B cell (primary cell): ENCODE measurements at regions not wholly inside any gene's neighbourhood (a gene's known extent, or its start where the extent isn't known, plus 50 kb on each side); places are given as distances from the start of the nearest gene placed in this dataset.

Source experiments
- ATAC-seq: fragments of 200-7000 bp; cut with Tn5 transposase; one replicate; pipeline ENCODE4 v1.10.0; 2021; ENCODE audit warnings: low read depth, mild to moderate bottlenecking, moderate number of reproducible peaks, moderate library complexity
- CTCF ChIA-PET: fragments of 350-600 bp; sonication (Branson Sonifier 250); formaldehyde crosslinking; loops from one replicate; lab custom pipeline; 2021; ENCODE audit warnings: antibody characterized with exemption, inconsistent platforms; lab: Charles Lee
- POLR2A ChIA-PET: fragments of 350-600 bp; sonication (Branson Sonifier 250); formaldehyde crosslinking; loops from one replicate; lab custom pipeline; 2021; ENCODE audit warnings: antibody characterized with exemption; lab: Charles Lee
- DNase-seq: peaks from one replicate; pipeline ENCODE4 v3.0.0; 2013
- H2AFZ ChIP-seq: 2 replicates; pipeline ENCODE4 v1.6.1; 2012; ENCODE audit warnings: mild to moderate bottlenecking, low read depth, low read length; ENCODE audit not compliant: insufficient read depth, poor library complexity, severe bottlenecking
- H3K27ac ChIP-seq, 2 donors: 1 replicate in 1 of 2; 2 replicates in 1 of 2; pipeline ENCODE4 v1.5.1; 2012 to 2013; ENCODE audit warnings: low read length in 2 of 2, mild to moderate bottlenecking in 2 of 2, moderate library complexity in 1 of 2
- H3K27me3 ChIP-seq, 4 experiments: fragments of 200-600 bp in 1 of 4; sonication (generic) in 1 of 4; replicated peaks in 1 of 4; 1 replicate in 2 of 4; 2 replicates in 2 of 4; pipeline versions ENCODE4 v1.6.1 to v1.7.0; 2013 to 2016; ENCODE audit warnings: low read length in 3 of 4, mild to moderate bottlenecking in 2 of 4, mixed read lengths in 1 of 4, moderate library complexity in 1 of 4; ENCODE audit not compliant: insufficient read depth in 4 of 4, control insufficient read depth in 3 of 4; ENCODE audit errors: control extremely low read depth in 1 of 4
- H3K36me3 ChIP-seq, 2 experiments: replicated peaks in 1 of 2; 1 replicate in 1 of 2; 2 replicates in 1 of 2; pipeline versions ENCODE4 v1.6.1 to v1.7.1; 2013; ENCODE audit warnings: low read length in 1 of 2; ENCODE audit not compliant: insufficient read depth in 2 of 2, control insufficient read depth in 1 of 2; ENCODE audit errors: control extremely low read depth in 1 of 2, extremely low read depth in 1 of 2
- H3K4me1 ChIP-seq, 2 donors: fragments of 200-600 bp in 1 of 2; sonication (generic) in 1 of 2; 1 replicate in 1 of 2; 2 replicates in 1 of 2; pipeline versions ENCODE4 v1.5.1 to v1.6.1; 2013 to 2017; ENCODE audit warnings: low read length in 2 of 2; ENCODE audit not compliant: control insufficient read depth in 2 of 2, insufficient read depth in 2 of 2
- H3K4me2 ChIP-seq: replicated peaks from 2 replicates; pipeline ENCODE3; 2012; ENCODE audit warnings: mild to moderate bottlenecking, low read depth, low read length; ENCODE audit not compliant: poor library complexity, severe bottlenecking
- H3K4me3 ChIP-seq, 5 experiments: fragments of 200-600 bp in 1 of 5; sonication (generic) in 1 of 5; 1 replicate in 3 of 5; 2 replicates in 2 of 5; pipeline versions ENCODE4 v1.5.1 to v1.7.0; 2011 to 2016; ENCODE audit warnings: low read length in 4 of 5, mild to moderate bottlenecking in 4 of 5, low read depth in 2 of 5, control low read depth in 1 of 5, moderate library complexity in 1 of 5; ENCODE audit not compliant: insufficient read depth in 1 of 5; ENCODE audit errors: control extremely low read depth in 1 of 5, extremely low read depth in 1 of 5
- H3K79me2 ChIP-seq: fragments of 200-600 bp; sonication (generic); one replicate; pipeline ENCODE4 v1.6.0; 2016; ENCODE audit warnings: low read length; ENCODE audit not compliant: control insufficient read depth, insufficient read depth
- H3K9ac ChIP-seq: fragments of 200-600 bp; sonication (generic); 2 replicates; pipeline ENCODE4 v1.6.1; 2017; ENCODE audit warnings: mild to moderate bottlenecking, low read length, moderate library complexity
- H3K9me3 ChIP-seq, 3 donors: one replicate each; pipeline versions ENCODE4 v1.6.1 to v1.7.1; 2013; ENCODE audit warnings: low read length in 2 of 3; ENCODE audit not compliant: control insufficient read depth in 2 of 3, insufficient read depth in 1 of 3; ENCODE audit errors: control extremely low read depth in 1 of 3
- H4K20me1 ChIP-seq: 2 replicates; pipeline ENCODE4 v1.6.0; 2012; ENCODE audit warnings: mild to moderate bottlenecking, low read length; ENCODE audit not compliant: insufficient read depth, control insufficient read depth, poor library complexity, severe bottlenecking
- H3K27ac Mint-ChIP-seq: one replicate; pipeline ENCODE4 v1.8.0; 2021; ENCODE audit warnings: mixed read lengths
- H3K27me3 Mint-ChIP-seq: one replicate; pipeline ENCODE4 v1.8.0; 2021; ENCODE audit warnings: mixed read lengths
- H3K4me1 Mint-ChIP-seq: one replicate; pipeline ENCODE4 v1.8.0; 2021; ENCODE audit warnings: mixed read lengths
- H3K4me3 Mint-ChIP-seq: one replicate; pipeline ENCODE4 v1.8.0; 2021; ENCODE audit warnings: mixed read lengths
- H3K9me3 Mint-ChIP-seq: one replicate; pipeline ENCODE4 v1.8.0; 2022; ENCODE audit warnings: mixed read lengths; ENCODE audit not compliant: insufficient read depth
- EZH2 ChIP-seq: IDR thresholded peaks from 2 replicates; pipeline ENCODE4 v1.6.1; 2012; ENCODE audit warnings: borderline replicate concordance, low read depth, mild to moderate bottlenecking, moderate library complexity, low read length; ENCODE audit not compliant: insufficient read depth, poor library complexity, severe bottlenecking
- WGBS: methylation state at CpG from one replicate; pipeline ENCODE4 v1.1.5; 2013; ENCODE audit warnings: missing lambda C conversion rate; ENCODE audit not compliant: insufficient coverage; 5-methylcytosine and 5-hydroxymethylcytosine counted together
- intact Hi-C: fragments of 100-400 bp; cut with micrococcal nuclease; formaldehyde crosslinking; loops from one replicate; pipeline ENCODE4 v1.10.0; 2022
- TF ChIP-seq, protein P1 (sequence below): fragments of 200-600 bp; IDR thresholded peaks from one replicate; pipeline ENCODE4 v1.8.0; 2022; ENCODE audit warnings: antibody characterized with exemption, mild to moderate bottlenecking

DNA sequence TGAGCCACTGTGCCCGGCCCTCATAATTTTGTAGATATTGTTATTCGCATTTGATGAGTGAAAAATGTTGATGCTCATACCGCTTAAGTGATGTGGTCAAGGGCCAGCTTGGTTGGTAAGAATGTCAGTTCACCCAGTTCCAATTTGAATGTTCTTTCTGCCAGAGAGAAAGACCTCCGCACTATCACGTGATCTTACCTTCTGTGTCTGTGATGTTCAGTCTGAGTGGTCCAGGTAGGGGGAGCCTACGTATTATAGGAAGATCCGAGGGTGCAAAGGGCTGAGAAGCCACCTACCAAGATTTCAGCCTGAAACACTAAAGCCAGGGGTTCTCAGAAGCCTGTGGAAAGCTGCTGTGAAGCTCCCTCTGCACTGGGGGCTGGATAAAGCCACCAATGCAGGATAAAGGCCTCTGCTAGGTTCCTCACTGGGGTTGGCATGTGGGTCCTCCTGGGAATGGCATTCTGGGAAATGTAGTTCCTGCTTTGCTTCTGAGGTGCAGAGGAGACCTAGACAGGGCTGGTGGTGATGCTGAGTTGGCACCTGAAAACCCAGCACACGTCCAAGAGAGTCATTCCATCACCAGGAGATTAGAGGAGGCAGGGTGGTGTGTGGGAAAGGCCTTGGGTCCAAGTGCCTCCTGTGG is 64.7 kb upstream of the AOAH start:
- CTCF ChIA-PET: no interaction called here

DNA sequence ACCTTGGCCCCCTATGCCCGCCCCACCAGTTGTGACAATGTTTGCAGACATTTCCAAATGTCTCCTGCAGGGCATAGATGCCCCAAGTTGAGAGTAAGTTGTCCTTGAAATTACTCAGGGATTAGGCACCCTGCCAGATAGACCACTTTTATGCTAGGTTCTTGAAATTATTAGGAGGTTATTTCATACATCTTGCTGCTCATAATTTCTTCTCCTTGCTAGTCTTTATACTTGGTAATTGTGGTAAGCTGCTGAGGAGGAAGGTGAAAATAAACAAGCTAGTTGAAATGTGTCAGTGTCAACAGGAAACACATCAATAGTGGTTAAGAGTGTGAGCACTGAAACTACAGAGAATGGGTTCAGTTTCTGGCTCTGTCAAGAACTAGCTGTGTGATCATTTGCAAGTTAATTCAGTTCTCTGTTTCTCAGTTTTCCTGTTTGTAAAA is 63.7 kb upstream of the AOAH start:
- Histone ChIP-seq H3K4me1 (peaks cover 10 to 13% of the 10 kb centered on the region in 2 donors), H3K9me3 (no peaks in the 10 kb centered on the region), H3K27me3 (no peaks in the 10 kb centered on the region), H2AFZ (no peak overlapping the region), H3K9ac (no peak overlapping the region), H4K20me1 (no peaks in the 10 kb centered on the region), H3K27ac (no peak overlapping the region), H3K4me2 (no peak overlapping the region), H3K4me3 (no peak overlapping the region), H3K36me3 (no peaks in the 10 kb centered on the region), H3K79me2 (no peaks in the 10 kb centered on the region)
- no peak overlapping the region for H3K4me3 Mint-ChIP-seq
- intact Hi-C loops: loop anchor here (10.0 kb wide), 1 partner anchor 113 kb away; no protein-coding TSS in a partner anchor
- peaks cover 24% of the 10 kb centered on the region for H3K4me1 Mint-ChIP-seq
- DNase-seq: no peak
- ChIA-PET CTCF (no interaction called here), POLR2A (no interaction called here)
- no peaks in the 10 kb centered on the region for H3K9me3 Mint-ChIP-seq
- 100% methylated on average over 1 of the region's 1 CpG for WGBS
- no peak overlapping the region for H3K27ac Mint-ChIP-seq
- H3K27me3 Mint-ChIP-seq: peaks cover 4% of the 10 kb centered on the region
- TF ChIP-seq, protein P1, sequence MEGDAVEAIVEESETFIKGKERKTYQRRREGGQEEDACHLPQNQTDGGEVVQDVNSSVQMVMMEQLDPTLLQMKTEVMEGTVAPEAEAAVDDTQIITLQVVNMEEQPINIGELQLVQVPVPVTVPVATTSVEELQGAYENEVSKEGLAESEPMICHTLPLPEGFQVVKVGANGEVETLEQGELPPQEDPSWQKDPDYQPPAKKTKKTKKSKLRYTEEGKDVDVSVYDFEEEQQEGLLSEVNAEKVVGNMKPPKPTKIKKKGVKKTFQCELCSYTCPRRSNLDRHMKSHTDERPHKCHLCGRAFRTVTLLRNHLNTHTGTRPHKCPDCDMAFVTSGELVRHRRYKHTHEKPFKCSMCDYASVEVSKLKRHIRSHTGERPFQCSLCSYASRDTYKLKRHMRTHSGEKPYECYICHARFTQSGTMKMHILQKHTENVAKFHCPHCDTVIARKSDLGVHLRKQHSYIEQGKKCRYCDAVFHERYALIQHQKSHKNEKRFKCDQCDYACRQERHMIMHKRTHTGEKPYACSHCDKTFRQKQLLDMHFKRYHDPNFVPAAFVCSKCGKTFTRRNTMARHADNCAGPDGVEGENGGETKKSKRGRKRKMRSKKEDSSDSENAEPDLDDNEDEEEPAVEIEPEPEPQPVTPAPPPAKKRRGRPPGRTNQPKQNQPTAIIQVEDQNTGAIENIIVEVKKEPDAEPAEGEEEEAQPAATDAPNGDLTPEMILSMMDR: no peak
- no peak for TF ChIP-seq EZH2
- no peak for ATAC-seq

More for the DNA sequence above, 64.7 kb upstream of the AOAH start:
- no peak overlapping the region for H2AFZ ChIP-seq
- TF ChIP-seq, protein P1: no peak
- no peak for TF ChIP-seq EZH2
- no peak overlapping the region for H3K27ac Mint-ChIP-seq
- DNase-seq (no peak), ATAC-seq (no peak)
- POLR2A ChIA-PET: no interaction called here
- 98% methylated on average over 6 of the region's 8 CpGs for WGBS
- no peaks in the 10 kb centered on the region for H3K36me3 ChIP-seq
- no peak overlapping the region for H3K4me3 Mint-ChIP-seq
- intact Hi-C loops: loop anchor here (10.0 kb wide), 1 partner anchor 114 kb away; no protein-coding TSS in a partner anchor
- no peaks in the 10 kb centered on the region for H3K9me3 ChIP-seq
- H3K27me3 ChIP-seq: no peaks in the 10 kb centered on the region
- no peaks in the 10 kb centered on the region for H4K20me1 ChIP-seq
- H3K9me3 Mint-ChIP-seq: no peaks in the 10 kb centered on the region
- no peak overlapping the region for H3K9ac ChIP-seq
- peaks cover 22% of the 10 kb centered on the region for H3K4me1 Mint-ChIP-seq
- peaks cover 10 to 13% of the 10 kb centered on the region in 2 donors for H3K4me1 ChIP-seq
- H3K79me2 ChIP-seq: no peaks in the 10 kb centered on the region
- H3K4me2 ChIP-seq: no peak overlapping the region
- peaks cover 4% of the 10 kb centered on the region for H3K27me3 Mint-ChIP-seq
- no peak overlapping the region for H3K4me3 ChIP-seq
- no peak overlapping the region for H3K27ac ChIP-seq
